ENCODE measurements at regions not wholly inside any gene's neighbourhood (a gene's known extent, or its start where the extent isn't known, plus 50 kb on each side); places are given as distances from the start of the nearest gene placed in this dataset.
"Not testable (repeated sequence)": the region's sequence is repeated elsewhere in the genome, so short reads cannot be mapped to it uniquely, and the experiment has no call there.

DNA sequence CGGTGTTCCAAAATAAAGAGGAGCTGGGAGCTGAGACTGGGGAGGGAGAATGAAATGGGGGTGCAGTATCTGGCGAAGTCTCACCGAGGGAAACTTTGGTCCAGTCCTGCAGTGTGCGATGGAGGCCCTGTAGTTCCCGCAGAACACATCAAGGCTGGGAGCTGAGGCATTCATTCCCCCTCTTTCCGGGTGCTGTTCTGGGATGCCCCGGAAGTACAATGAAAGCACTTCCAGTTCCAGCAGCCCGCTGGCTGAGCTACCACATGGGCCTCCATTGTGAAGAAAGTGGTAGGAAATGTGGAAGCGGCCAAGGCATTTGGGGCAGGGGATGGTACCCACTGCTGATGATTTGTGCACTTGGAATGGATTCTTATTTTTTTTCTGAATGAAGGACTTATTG lies 560.7 kb downstream of the GLRX3 start:
- no peak for DNase-seq

GRCh38 chr10:130707389-130707979 lies 571.3 kb downstream of the GLRX3 start:
- DNase-seq: no peak

DNA sequence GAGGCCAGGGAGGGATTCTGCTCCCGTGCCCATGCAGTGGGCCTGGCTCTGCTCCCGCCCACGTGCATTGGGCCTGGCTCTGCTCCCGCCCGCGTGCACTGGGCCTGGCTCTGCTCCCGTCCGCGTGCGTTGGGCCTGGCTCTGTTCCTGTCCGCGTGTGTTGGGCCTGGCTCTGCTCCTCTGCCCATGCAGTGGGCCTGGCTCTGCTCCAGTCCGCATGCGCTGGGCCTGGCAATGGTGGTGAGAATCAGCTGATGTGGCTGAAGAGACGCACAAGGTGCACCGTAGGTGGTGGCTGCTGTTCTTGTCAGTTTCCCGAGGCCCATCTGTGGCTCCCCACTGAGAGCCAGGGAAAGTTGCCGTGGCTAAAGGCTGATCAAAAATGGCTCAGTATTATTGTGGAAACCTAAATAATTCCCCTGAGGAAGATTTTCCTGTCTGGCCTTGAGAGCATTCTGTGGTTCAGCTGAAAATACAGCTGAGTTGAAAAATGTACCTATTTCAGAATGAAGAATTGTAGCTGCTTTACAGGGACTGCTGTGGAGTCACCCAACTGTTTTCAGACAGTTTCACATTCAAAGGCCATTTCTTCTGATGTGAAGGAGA lies 572.4 kb downstream of the GLRX3 start:
- no peak for DNase-seq

GRCh38 chr10:130709415-130709814 lies 573.2 kb downstream of the GLRX3 start:
- no peak for DNase-seq

GRCh38 chr10:130711072-130711471 lies 574.9 kb downstream of the GLRX3 start:
- DNase-seq: no peak

GRCh38 chr10:130713135-130713534 lies 576.9 kb downstream of the GLRX3 start:
- DNase-seq: no peak

DNA sequence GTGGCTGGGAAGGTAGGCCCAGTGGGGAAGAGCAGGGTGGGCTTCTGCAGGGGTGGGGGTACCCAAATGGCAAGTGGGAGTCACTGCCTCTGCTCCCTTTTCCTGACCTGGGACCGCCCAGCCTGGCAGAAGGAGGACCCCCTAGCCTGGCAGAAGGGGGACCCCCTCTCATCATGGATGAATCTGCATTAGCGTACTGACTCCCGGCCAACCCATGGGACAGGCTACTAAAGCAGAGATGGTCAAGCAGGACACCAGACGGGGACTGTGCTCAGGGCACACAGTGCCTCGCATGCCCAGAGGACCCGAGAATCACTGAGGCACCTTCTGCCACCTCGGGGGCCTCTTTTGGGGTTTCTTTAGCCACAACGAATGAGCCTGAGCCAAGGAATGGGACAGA lies 577.5 kb downstream of the GLRX3 start:
- no peak for DNase-seq

DNA sequence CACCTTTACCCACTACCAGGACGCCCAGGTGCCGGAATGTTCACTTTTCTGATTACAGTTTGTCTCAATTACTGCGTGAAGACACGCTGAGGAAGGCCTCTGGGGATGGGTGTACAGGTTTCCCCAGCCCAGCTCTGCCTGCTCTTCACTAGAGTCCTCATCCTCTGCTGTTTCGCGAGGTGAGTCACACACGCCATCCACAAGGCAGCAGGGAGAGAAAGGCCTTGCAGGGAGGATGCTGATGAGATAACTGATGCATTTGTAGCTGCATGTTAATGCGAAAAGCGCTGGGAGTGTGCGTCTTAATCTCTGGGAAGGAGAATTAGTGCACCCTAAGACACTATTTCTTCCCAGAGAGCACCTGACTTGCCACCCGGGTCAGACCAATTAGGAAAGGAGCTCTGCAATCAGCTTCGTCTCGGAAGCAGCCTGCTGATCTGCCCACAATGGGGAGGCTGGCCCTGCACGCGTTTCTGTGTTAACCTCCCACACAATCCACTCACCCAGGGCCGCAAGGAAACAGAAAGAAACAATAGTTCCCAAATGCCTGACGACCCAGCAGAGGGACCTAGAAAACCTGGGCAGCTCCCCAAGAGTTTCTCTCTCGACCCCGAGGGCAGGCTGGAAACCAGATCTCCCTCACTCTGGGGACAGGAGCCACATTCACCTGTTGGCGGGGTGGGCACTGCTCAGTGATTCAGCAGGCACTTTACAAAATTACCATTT lies 578.7 kb downstream of the GLRX3 start:
- DNase-seq: no peak

DNA sequence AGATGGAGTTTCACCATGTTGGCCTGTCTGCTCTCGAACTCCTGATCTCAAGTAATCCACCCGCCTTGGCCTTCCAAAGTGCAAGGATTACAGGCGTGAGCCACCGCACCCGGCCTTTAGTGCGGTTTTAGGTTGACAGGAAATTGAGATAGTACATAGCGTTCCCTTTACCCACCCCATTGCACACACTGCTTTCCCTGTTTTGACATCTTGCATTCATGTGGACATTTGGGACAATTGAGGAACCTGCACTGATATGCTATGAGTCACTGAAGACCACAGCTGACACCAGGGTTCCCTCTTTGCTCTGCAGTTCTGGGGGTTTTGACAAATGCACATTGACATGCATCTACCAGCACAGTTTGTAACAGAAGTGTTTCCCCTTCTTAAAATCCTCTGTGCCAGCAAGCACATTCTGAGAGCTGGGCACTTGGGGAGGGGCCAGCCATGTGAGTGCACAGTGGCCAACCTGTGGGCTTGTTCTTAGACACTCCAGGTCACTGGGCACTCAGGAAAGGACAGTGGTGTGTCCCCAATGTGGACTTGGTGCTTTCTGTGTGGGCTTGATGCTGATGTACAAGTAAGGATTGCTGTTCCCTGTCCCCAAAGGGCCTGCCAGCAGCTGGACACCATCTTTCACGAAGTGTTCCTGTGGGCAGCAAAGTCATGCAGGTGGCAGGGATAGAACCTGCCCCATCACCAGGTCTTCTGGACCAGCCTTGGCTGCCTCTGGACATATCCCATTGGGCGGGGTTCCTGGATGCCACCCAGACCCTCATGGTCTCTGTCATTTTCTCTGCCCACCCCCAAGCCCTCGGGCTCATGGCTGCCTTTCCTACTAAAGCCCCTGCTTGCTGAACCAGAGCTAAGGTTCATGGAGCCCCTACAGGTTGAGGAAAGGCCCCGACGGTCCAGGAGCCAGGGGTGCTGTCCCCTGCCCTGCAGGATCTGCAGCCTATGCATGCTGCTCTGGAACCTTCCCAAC lies 579.8 kb downstream of the GLRX3 start:
- no peak for DNase-seq

GRCh38 chr10:130717083-130717482 lies 580.9 kb downstream of the GLRX3 start:
- DNase-seq: no peak

DNA sequence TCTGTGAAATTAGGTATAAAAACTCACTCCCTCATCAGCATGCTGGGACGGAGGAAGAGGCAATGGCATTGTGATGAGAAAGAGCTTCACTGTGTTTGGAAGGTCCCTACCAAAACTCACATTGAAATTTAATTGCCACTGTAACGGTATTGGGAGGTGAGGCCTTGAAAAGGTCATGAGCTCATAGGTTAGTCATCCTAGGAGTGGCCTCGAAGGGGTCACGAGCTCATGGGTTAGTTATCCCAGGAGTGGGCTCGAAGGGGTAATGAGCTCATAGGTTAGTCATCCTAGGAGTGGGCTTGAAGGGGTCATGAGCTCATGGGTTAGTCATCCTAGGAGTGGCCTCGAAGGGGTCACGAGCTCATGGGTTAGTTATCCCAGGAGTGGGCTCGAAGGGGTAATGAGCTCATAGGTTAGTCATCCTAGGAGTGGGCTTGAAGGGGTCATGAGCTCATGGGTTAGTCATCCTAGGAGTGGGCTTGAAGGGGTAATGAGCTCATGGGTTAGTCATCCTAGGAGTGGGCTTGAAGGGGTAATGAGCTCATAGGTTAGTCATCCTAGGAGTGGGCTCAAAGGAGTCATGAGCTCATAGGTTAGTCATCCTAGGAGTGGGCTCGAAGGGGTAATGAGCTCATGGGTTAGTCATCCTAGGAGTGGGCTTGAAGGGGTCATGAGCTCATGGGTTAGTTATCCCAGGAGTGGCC lies 582.7 kb downstream of the GLRX3 start:
- DNase-seq: not testable (repeated sequence)

- no peak for DNase-seq
Observed at GRCh38 chr10:130719448-130719752, 583.2 kb downstream of the GLRX3 start.

DNA sequence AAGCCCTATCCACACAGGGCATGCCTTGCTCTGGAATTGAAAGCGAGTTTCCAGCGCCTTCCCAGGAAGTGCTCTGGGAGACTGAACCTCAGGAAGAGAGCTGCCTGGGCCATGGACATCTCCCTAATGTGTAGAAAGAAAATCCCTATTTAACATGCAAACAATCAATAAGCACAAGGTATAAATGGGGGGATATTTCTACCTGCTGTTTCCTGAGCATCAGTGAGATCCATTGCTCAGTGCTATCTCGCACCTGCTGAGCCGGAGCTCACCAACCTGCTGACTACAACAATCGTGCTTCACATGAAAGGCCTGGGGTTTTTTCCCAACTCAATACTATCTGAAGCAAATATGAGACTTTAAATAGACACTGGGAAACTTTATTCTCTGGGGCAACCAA lies 584.0 kb downstream of the GLRX3 start:
- DNase-seq: no peak

DNA sequence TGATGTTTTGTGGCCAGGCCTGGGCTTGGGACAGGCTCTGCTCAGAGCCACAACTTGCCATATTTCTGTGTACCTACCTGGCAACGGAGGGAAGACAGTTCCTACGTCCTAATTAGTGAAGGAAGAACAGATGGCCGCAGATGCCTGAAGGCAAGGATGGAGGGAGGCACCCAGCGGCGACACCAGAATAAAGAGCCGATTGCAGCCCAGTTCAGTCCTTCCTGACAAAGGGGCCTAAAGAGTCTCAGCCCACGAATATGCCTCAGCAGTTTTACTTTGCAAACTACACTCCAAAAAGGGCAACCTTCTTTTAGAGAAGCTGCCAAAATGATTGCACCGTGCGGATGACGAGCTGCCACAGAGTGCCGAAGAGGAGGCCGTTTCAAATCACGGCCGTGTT lies 585.8 kb downstream of the GLRX3 start:
- DNase-seq: no peak

- no peak for DNase-seq
Observed at GRCh38 chr10:130723704-130724103, 587.5 kb downstream of the GLRX3 start.

- DNase-seq: no peak
Observed at GRCh38 chr10:130725474-130725970, 586.0 kb downstream of the TCERG1L start.

GRCh38 chr10:130726996-130727725 lies 584.4 kb downstream of the TCERG1L start:
- no peak for DNase-seq

- DNase-seq: no peak
Observed at GRCh38 chr10:130727766-130728490, 583.6 kb downstream of the TCERG1L start.

- no peak for DNase-seq
Observed at GRCh38 chr10:130728531-130729215, 582.8 kb downstream of the TCERG1L start.

- DNase-seq: no peak
Observed at GRCh38 chr10:130729876-130730275, 581.6 kb downstream of the TCERG1L start.

DNA sequence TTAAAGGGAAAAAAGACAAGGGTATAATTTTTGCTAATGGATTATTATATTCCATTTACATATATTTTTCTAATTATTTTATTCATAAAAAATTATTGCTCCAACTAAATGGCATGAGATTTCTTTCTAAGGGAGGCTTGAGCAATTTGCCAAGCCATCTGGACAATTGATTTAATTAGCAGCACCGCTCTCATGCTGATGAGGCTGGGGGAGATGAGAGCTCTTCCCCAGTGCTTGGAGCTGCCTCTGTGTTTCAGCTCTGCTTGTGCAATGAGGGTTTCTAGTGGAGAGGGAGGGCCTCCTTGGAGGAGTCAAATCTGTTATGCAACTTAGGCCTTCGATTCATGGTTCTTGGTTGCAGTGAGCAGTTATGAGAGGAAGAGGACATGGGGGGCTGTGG lies 574.3 kb downstream of the TCERG1L start:
- DNase-seq: no peak
